Smooth muscle cell (in vitro differentiated cells): ENCODE measurements at regions not wholly inside any gene's neighbourhood (a gene's known extent, or its start where the extent isn't known, plus 50 kb on each side); places are given as distances from the start of the nearest gene placed in this dataset.
A peak's percentile ranks its signal among the peaks of the same experiment; 100 is the strongest.

Experiments used
- DNase-seq: peaks from one replicate; lab custom pipeline; 2025; ENCODE audit not compliant: unreplicated experiment; lab: John Stamatoyannopoulos, UW
- H2AFZ ChIP-seq: fragments of 200-600 bp; sonication (generic); 2 replicates; pipeline ENCODE4 v1.6.0; 2016; ENCODE audit warnings: antibody characterized with exemption, low read depth, mild to moderate bottlenecking
- H3F3A ChIP-seq: fragments of 200-600 bp; sonication (generic); 2 replicates; pipeline ENCODE4 v1.6.0; 2017; ENCODE audit warnings: antibody characterized with exemption, low read depth
- H3K27ac ChIP-seq: fragments of 200-600 bp; sonication (generic); 2 replicates; pipeline ENCODE4 v1.5.1; 2016; ENCODE audit warnings: low read depth, mild to moderate bottlenecking
- H3K27me3 ChIP-seq: fragments of 200-600 bp; sonication (generic); 2 replicates; pipeline ENCODE4 v1.6.1; 2016; ENCODE audit warnings: low read depth, mild to moderate bottlenecking
- H3K36me3 ChIP-seq: fragments of 200-600 bp; sonication (generic); 2 replicates; pipeline ENCODE4 v1.5.1; 2016; ENCODE audit warnings: low read depth
- H3K4me1 ChIP-seq: fragments of 200-600 bp; sonication (generic); 2 replicates; pipeline ENCODE4 v1.5.1; 2016; ENCODE audit warnings: low read depth
- H3K4me2 ChIP-seq: fragments of 200-600 bp; sonication (generic); 2 replicates; pipeline ENCODE4 v1.6.0; 2016; ENCODE audit warnings: mild to moderate bottlenecking
- H3K4me3 ChIP-seq: fragments of 200-600 bp; sonication (generic); 2 replicates; pipeline ENCODE4 v1.5.1; 2016; ENCODE audit warnings: mild to moderate bottlenecking
- H3K79me2 ChIP-seq: fragments of 200-600 bp; sonication (generic); 2 replicates; pipeline ENCODE4 v1.6.0; 2016; ENCODE audit warnings: low read depth, mild to moderate bottlenecking
- H3K9ac ChIP-seq: fragments of 200-600 bp; sonication (generic); 2 replicates; pipeline ENCODE4 v1.6.0; 2016; ENCODE audit warnings: low read depth
- H3K9me3 ChIP-seq: fragments of 200-600 bp; sonication (generic); replicated peaks from 2 replicates; pipeline ENCODE4 v1.5.1; 2016; ENCODE audit warnings: low read depth
- H4K20me1 ChIP-seq: fragments of 200-600 bp; sonication (generic); 2 replicates; pipeline ENCODE4 v1.6.0; 2016; ENCODE audit warnings: low read depth
- WGBS: methylation state at CpG from one replicate; pipeline ENCODE4 v1.1.7; 2016; ENCODE audit warnings: low lambda C conversion rate; 5-methylcytosine and 5-hydroxymethylcytosine counted together
- TF ChIP-seq, protein P1 (sequence below): fragments of 200-600 bp; sonication (generic); IDR thresholded peaks from 2 replicates; pipeline ENCODE4 v1.5.1; 2017; ENCODE audit warnings: borderline replicate concordance, mild to moderate bottlenecking, antibody characterized with exemption; ENCODE audit not compliant: insufficient read depth, poor library complexity, severe bottlenecking

DNA sequence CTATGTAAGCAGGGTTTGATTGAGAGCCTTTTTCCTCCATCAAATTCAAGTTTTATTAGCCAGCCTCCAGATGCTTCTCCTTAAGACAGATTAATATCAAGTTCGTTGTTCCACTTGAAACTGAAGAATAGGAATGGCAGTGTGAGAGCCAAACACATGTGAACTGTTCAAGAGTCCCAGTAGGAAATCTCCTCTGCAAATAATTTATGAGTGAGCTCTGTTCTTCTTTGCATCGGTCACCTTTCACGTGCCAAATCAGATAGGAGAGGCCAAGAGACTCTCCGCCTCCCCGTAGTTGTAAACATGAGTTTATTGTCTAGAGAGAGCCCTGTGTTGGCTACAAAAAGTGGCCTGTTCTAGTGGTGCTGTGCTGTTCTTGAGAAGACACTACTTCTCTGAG lies 372.1 kb upstream of the NR2F2 start:
- Histone ChIP-seq H3K79me2 (no peaks in the 10 kb centered on the region), H3K9me3 (no peaks in the 10 kb centered on the region), H3K27me3 (no peaks in the 10 kb centered on the region), H3K9ac (no peak overlapping the region), H3K27ac (no peak overlapping the region), H4K20me1 (no peaks in the 10 kb centered on the region), H3K36me3 (no peaks in the 10 kb centered on the region), H3K4me1 (no peaks in the 10 kb centered on the region), H3K4me2 (no peak overlapping the region), H3K4me3 (no peak overlapping the region), H2AFZ (no peak overlapping the region), H3F3A (no peaks in the 10 kb centered on the region)
- 71% methylated on average over 5 of the region's 5 CpGs for WGBS
- TF ChIP-seq, protein P1, sequence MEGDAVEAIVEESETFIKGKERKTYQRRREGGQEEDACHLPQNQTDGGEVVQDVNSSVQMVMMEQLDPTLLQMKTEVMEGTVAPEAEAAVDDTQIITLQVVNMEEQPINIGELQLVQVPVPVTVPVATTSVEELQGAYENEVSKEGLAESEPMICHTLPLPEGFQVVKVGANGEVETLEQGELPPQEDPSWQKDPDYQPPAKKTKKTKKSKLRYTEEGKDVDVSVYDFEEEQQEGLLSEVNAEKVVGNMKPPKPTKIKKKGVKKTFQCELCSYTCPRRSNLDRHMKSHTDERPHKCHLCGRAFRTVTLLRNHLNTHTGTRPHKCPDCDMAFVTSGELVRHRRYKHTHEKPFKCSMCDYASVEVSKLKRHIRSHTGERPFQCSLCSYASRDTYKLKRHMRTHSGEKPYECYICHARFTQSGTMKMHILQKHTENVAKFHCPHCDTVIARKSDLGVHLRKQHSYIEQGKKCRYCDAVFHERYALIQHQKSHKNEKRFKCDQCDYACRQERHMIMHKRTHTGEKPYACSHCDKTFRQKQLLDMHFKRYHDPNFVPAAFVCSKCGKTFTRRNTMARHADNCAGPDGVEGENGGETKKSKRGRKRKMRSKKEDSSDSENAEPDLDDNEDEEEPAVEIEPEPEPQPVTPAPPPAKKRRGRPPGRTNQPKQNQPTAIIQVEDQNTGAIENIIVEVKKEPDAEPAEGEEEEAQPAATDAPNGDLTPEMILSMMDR: no peak
- no peak for DNase-seq

DNA sequence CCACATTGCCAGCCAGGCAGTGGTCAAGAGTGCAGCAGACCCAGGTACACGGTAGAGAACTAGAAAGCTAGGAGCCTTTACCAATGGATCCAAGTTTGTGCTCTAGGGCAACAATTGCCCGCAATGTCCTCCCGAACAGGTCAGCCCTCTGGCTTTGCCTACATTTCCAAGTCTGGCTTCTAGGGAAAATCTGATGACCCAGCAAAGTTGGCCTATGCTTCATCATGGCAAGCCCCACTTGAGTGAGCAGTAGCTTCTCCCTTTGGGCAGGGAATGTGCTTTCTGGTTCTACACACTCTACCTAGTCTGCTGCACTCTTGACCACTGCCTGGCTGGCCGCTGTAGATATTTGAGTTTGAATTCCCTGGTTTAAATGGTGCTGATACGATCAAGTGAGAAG lies 361.6 kb upstream of the NR2F2 start:
- Histone ChIP-seq H3K36me3 (no peaks in the 10 kb centered on the region), H3K4me2 (no peak overlapping the region)
- TF ChIP-seq, protein P1: no peak

GRCh38 chr15:95970326-95970725 lies 360.2 kb upstream of the NR2F2 start:
- WGBS: 95% methylated on average over 3 of the region's 3 CpGs
- Histone ChIP-seq H3K9ac (no peak overlapping the region), H3K36me3 (no peaks in the 10 kb centered on the region), H3K27ac (no peak overlapping the region), H3K79me2 (no peaks in the 10 kb centered on the region), H3K27me3 (peaks cover 5% of the 10 kb centered on the region), H2AFZ (no peak overlapping the region), H3K4me2 (no peak overlapping the region), H3K4me3 (no peak overlapping the region), H3K9me3 (no peaks in the 10 kb centered on the region), H3F3A (peaks cover 3% of the 10 kb centered on the region), H4K20me1 (no peaks in the 10 kb centered on the region), H3K4me1 (no peaks in the 10 kb centered on the region)
- DNase-seq: no peak
- TF ChIP-seq, protein P1: no peak

More for the DNA sequence above, 361.6 kb upstream of the NR2F2 start:
- DNase-seq: no peak
- H3K4me1 ChIP-seq: no peaks in the 10 kb centered on the region
- no peak overlapping the region for H2AFZ ChIP-seq
- 96% methylated on average over 5 of the region's 5 CpGs for WGBS
- H3K9me3 ChIP-seq: no peaks in the 10 kb centered on the region
- no peak overlapping the region for H3K27ac ChIP-seq
- H3K79me2 ChIP-seq: no peaks in the 10 kb centered on the region
- H3F3A ChIP-seq: peaks cover 3% of the 10 kb centered on the region
- no peaks in the 10 kb centered on the region for H4K20me1 ChIP-seq
- no peak overlapping the region for H3K9ac ChIP-seq
- H3K27me3 ChIP-seq: peaks cover 5% of the 10 kb centered on the region
- no peak overlapping the region for H3K4me3 ChIP-seq

- Histone ChIP-seq H3K27ac (peak overlapping the region; percentile 1), H2AFZ (no peak overlapping the region), H3K9ac (no peak overlapping the region), H4K20me1 (no peaks in the 10 kb centered on the region), H3K4me3 (no peak overlapping the region), H3K4me2 (peak overlapping the region; percentile 40), H3K79me2 (no peaks in the 10 kb centered on the region), H3K36me3 (no peaks in the 10 kb centered on the region), H3K4me1 (no peaks in the 10 kb centered on the region), H3K27me3 (peaks cover 5% of the 10 kb centered on the region), H3K9me3 (no peaks in the 10 kb centered on the region), H3F3A (peaks cover 3% of the 10 kb centered on the region)
- WGBS: 13% methylated on average over 6 of the region's 6 CpGs
- TF ChIP-seq, protein P1: no peak
- peak; percentile 24 for DNase-seq
These were observed 358.4 kb upstream of the NR2F2 start for GRCh38 chr15:95972041-95972553.
